HCT116 (cell line): ENCODE measurements at regions not wholly inside any gene's neighbourhood (a gene's known extent, or its start where the extent isn't known, plus 50 kb on each side); places are given as distances from the start of the nearest gene placed in this dataset.

Source experiments
- ATAC-seq: fragments of 200-7000 bp; cut with Tn5 transposase; 2 replicates; pipeline ENCODE4 v1.9.1; 2020; ENCODE audit warnings: mild to moderate bottlenecking, moderate library complexity
- BruUV-seq: library from RNA; stranded (reverse); fragments of 400-500 nt; replicated peaks from 2 replicates; lab custom pipeline; 2021; lab: Mats Ljungman, UMichigan
- CTCF ChIA-PET: fragments of 300-600 bp; sonication (Branson Sonifier 250); formaldehyde crosslinking; loops from one replicate; lab custom pipeline; 2021; ENCODE audit warnings: antibody characterized with exemption; lab: Charles Lee
- POLR2A ChIA-PET: fragments of 300-600, 350-600 bp; sonication (Branson Sonifier 250); formaldehyde crosslinking; loops from one replicate; lab custom pipeline; 2021; ENCODE audit warnings: antibody characterized with exemption; lab: Charles Lee
- RAD21 ChIA-PET, 2 experiments: fragments of 300-600 bp; sonication (Branson Sonifier 250); formaldehyde crosslinking; loops; one replicate each; lab custom pipeline; 2023; ENCODE audit warnings: low total read pairs in 2 of 2; ENCODE audit not compliant: uncharacterized antibody in 2 of 2, unreplicated experiment in 2 of 2, low non-redundant PET in 1 of 2; lab: Charles Lee
- DNase-seq: peaks from one replicate; pipeline ENCODE4 v3.0.0-alpha.2; 2010; ENCODE audit warnings: low read depth, low spot score
- H2AFZ ChIP-seq: fragments of 200-600 bp; shearing (Covaris generic), sonication (generic); 2 replicates; pipeline ENCODE4 v1.6.1; 2017; ENCODE audit warnings: low read depth, mixed run types, mixed read lengths, antibody characterized with exemption, low read length; ENCODE audit not compliant: poor library complexity, severe bottlenecking
- H3K27ac ChIP-seq: 2 replicates; pipeline ENCODE4 v1.5.1; 2012; ENCODE audit warnings: low read depth, low read length
- H3K27me3 ChIP-seq: fragments of 200-600 bp; sonication (generic); 2 replicates; pipeline ENCODE4 v1.6.1; 2016; ENCODE audit warnings: mixed run types, low read length, mixed read lengths; ENCODE audit not compliant: insufficient read depth
- H3K36me3 ChIP-seq, 2 experiments: fragments of 200-500 bp in 1 of 2; fragments of 200-600 bp in 1 of 2; sonication (Bioruptor generic) in 1 of 2; sonication (generic) in 1 of 2; 2 replicates each; pipeline versions ENCODE4 v1.5.1 to v1.6.1; 2014 to 2016; ENCODE audit warnings: low read length in 2 of 2, inconsistent platforms in 1 of 2, mixed read lengths in 1 of 2, mixed run types in 1 of 2; ENCODE audit not compliant: insufficient read depth in 2 of 2, control insufficient read depth in 1 of 2
- H3K4me1 ChIP-seq, 2 experiments: fragments of 200-600 bp in 1 of 2; sonication (generic) in 1 of 2; 2 replicates each; pipeline versions ENCODE4 v1.5.1 to v1.6.1; 2012 to 2017; ENCODE audit warnings: low read length in 2 of 2, inconsistent platforms in 1 of 2, mild to moderate bottlenecking in 1 of 2, mixed read lengths in 1 of 2, mixed run types in 1 of 2, moderate library complexity in 1 of 2; ENCODE audit not compliant: insufficient read depth in 2 of 2, control insufficient read depth in 1 of 2
- H3K4me2 ChIP-seq: fragments of 200-600 bp; sonication (generic); 2 replicates; pipeline ENCODE4 v1.6.1; 2017; ENCODE audit warnings: mixed run types, low read length, mixed read lengths
- H3K4me3 ChIP-seq, 2 experiments: fragments of 200-600 bp in 1 of 2; sonication (generic) in 1 of 2; replicated peaks in 1 of 2; 2 replicates each; pipeline ENCODE4 v1.5.1; 2011 to 2016; ENCODE audit warnings: low read length in 2 of 2, control low read depth in 1 of 2, low read depth in 1 of 2, mild to moderate bottlenecking in 1 of 2, mixed read lengths in 1 of 2, mixed run types in 1 of 2
- H3K79me2 ChIP-seq: fragments of 200-600 bp; sonication (generic); 2 replicates; pipeline ENCODE4 v1.6.1; 2017; ENCODE audit warnings: mild to moderate bottlenecking, mixed run types, low read length, moderate library complexity, mixed read lengths; ENCODE audit not compliant: insufficient read depth
- H3K9ac ChIP-seq: fragments of 200-600 bp; sonication (generic); 2 replicates; pipeline ENCODE4 v1.6.1; 2016; ENCODE audit warnings: low read length, mixed read lengths
- H3K9me2 ChIP-seq: fragments of 200-600 bp; sonication (generic), shearing (Covaris generic); 2 replicates; pipeline ENCODE4 v1.6.1; 2017; ENCODE audit warnings: mixed run types, mild to moderate bottlenecking, moderate library complexity; ENCODE audit not compliant: insufficient read depth
- H3K9me3 ChIP-seq, 2 experiments: fragments of 200-500 bp in 1 of 2; fragments of 200-600 bp in 1 of 2; sonication (Bioruptor generic) in 1 of 2; sonication (generic) in 1 of 2; 2 replicates each; pipeline ENCODE4 v1.6.1; 2014 to 2017; ENCODE audit warnings: low read length in 2 of 2, mixed read lengths in 2 of 2, inconsistent platforms in 1 of 2, low read depth in 1 of 2, mild to moderate bottlenecking in 1 of 2, mixed run types in 1 of 2, moderate library complexity in 1 of 2; ENCODE audit not compliant: control insufficient read depth in 1 of 2, insufficient read depth in 1 of 2
- H4K20me1 ChIP-seq: fragments of 200-600 bp; sonication (generic), shearing (Covaris generic); 2 replicates; pipeline ENCODE4 v1.6.1; 2017; ENCODE audit warnings: mixed run types, mild to moderate bottlenecking, moderate library complexity; ENCODE audit not compliant: insufficient read depth
- CBX3 ChIP-seq: IDR thresholded peaks from 2 replicates; pipeline ENCODE4 v1.6.1; 2012; ENCODE audit warnings: low read depth
- EGR1 ChIP-seq: IDR thresholded peaks from 2 replicates; pipeline ENCODE4 v1.6.1; 2012; ENCODE audit warnings: low read depth
- ELF1 ChIP-seq: IDR thresholded peaks from 2 replicates; pipeline ENCODE4 v1.6.1; 2012; ENCODE audit warnings: low read depth, borderline replicate concordance
- FOSL1 ChIP-seq: IDR thresholded peaks from 2 replicates; pipeline ENCODE4 v1.6.1; 2012; ENCODE audit warnings: low read depth
- JUND ChIP-seq: IDR thresholded peaks from 2 replicates; pipeline ENCODE4 v1.6.1; 2012
- POLR2A ChIP-seq: IDR thresholded peaks from 2 replicates; pipeline ENCODE4 v1.7.0; 2011; ENCODE audit warnings: borderline replicate concordance; ENCODE audit not compliant: insufficient read depth, insufficient read length; ENCODE audit errors: extremely low read depth
- SIN3A ChIP-seq: IDR thresholded peaks from 2 replicates; pipeline ENCODE4 v1.6.1; 2012; ENCODE audit warnings: low read depth
- SP1 ChIP-seq: IDR thresholded peaks from 2 replicates; pipeline ENCODE4 v1.6.1; 2012; ENCODE audit warnings: low read depth
- TCF7L2 ChIP-seq: IDR thresholded peaks from 2 replicates; pipeline ENCODE4 v1.7.0; 2011; ENCODE audit warnings: borderline replicate concordance, inconsistent platforms; ENCODE audit not compliant: insufficient read depth, insufficient read length; ENCODE audit errors: extremely low read depth
- ZNF274 ChIP-seq: fragments of 200-500 bp; sonication (Bioruptor generic); IDR thresholded peaks from 2 replicates; pipeline ENCODE4 v1.6.1; 2014; ENCODE audit warnings: mild to moderate bottlenecking, low read depth, low read length, inconsistent platforms
- intact Hi-C: fragments of 100-400 bp; cut with micrococcal nuclease; formaldehyde crosslinking; loops from 2 replicates; pipeline ENCODE4 v1.10.0; 2022
- TF ChIP-seq, protein P1 (sequence below): IDR thresholded peaks from 2 replicates; pipeline ENCODE4 v1.6.1; 2012
- TF ChIP-seq, protein P2 (sequence below): IDR thresholded peaks from 2 replicates; pipeline ENCODE4 v1.6.1; 2012
- TF ChIP-seq, protein P3 (sequence below): IDR thresholded peaks from 2 replicates; pipeline ENCODE4 v1.6.1; 2011; ENCODE audit warnings: mild to moderate bottlenecking, low read length, moderate library complexity; ENCODE audit not compliant: insufficient replicate concordance; ENCODE audit errors: extremely low read depth

DNA sequence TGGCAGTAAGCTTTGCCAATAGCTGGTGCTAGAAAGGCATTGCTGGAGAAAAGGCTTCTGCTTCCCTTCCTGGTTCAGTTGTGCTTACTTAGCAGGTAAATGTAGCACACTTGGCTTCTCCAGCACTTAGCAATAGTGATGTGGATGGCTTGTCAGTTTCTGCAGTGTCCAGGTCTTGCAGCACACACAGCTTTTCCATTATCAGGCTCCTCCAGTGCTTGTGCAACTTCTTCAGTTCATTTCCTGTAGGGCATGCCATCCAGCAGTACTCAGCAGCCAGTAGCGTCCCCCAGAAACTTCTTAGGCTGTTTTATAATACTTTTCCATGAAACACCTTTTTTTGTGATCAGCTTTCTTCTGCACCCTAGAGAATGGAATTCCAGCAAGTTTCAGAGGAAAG is 154.6 kb downstream of the SLC6A15 start:
- H3K4me2 ChIP-seq: no peak overlapping the region
- intact Hi-C loops: no loop called here
- H3K9me2 ChIP-seq: no peaks in the 10 kb centered on the region
- no peak overlapping the region for H3K9ac ChIP-seq
- no peaks in the 10 kb centered on the region for H3K79me2 ChIP-seq
- no peaks in the 10 kb centered on the region for H3K4me1 ChIP-seq
- ChIA-PET CTCF (no interaction called here), RAD21 (no interaction called here), POLR2A (no interaction called here)
- no peak overlapping the region for H3K27ac ChIP-seq
- no peaks in the 10 kb centered on the region for H3K27me3 ChIP-seq
- no peak overlapping the region for H3K4me3 ChIP-seq
- H3K36me3 ChIP-seq: no peaks in the 10 kb centered on the region
- TF ChIP-seq FOSL1 (no peak), EGR1 (no peak)
- TF ChIP-seq, protein P1, sequence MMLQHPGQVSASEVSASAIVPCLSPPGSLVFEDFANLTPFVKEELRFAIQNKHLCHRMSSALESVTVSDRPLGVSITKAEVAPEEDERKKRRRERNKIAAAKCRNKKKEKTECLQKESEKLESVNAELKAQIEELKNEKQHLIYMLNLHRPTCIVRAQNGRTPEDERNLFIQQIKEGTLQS: no peak
- ATAC-seq: no peak
- BruUV-seq: no TSS peak
- no peak overlapping the region for H2AFZ ChIP-seq
- no peaks in the 10 kb centered on the region for H4K20me1 ChIP-seq
- H3K9me3 ChIP-seq: no peaks in the 10 kb centered on the region
- DNase-seq: no peak

DNA sequence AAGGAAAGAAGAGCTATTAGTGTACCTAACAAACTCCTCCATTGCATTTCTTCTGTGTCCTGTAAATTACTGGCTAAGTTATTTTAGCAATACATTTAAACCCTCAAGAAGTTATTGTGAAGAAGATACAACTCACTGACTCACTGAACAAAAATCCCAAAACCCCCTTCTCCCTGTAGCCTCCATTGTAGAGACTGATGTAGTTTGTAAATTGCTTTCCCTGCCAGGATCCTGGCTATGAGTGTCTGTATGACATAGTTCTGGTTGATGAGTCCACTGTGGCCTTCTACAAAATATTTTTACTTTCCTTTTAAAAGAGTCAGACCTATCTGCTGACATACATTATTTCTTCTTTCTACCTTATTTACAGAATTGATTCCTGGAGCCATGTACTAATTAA is 155.6 kb downstream of the SLC6A15 start:
- intact Hi-C loops: no loop called here
- no peaks in the 10 kb centered on the region for H3K9me3 ChIP-seq
- H3K4me2 ChIP-seq: no peak overlapping the region
- no peak for ATAC-seq
- H2AFZ ChIP-seq: no peak overlapping the region
- H3K27ac ChIP-seq: no peak overlapping the region
- H3K9me2 ChIP-seq: no peaks in the 10 kb centered on the region
- H3K9ac ChIP-seq: no peak overlapping the region
- H4K20me1 ChIP-seq: no peaks in the 10 kb centered on the region
- no peak overlapping the region for H3K4me3 ChIP-seq
- ChIA-PET CTCF (no interaction called here), RAD21 (no interaction called here), POLR2A (no interaction called here)
- H3K4me1 ChIP-seq: no peaks in the 10 kb centered on the region
- no peaks in the 10 kb centered on the region for H3K27me3 ChIP-seq
- no peaks in the 10 kb centered on the region for H3K79me2 ChIP-seq
- no TSS peak for BruUV-seq
- TF ChIP-seq EGR1 (no peak), TCF7L2 (no peak), ELF1 (no peak), SIN3A (no peak), CBX3 (no peak), ZNF274 (no peak), SP1 (no peak), POLR2A (no peak), JUND (no peak)
- TF ChIP-seq, protein P1: no peak
- TF ChIP-seq, protein P2, sequence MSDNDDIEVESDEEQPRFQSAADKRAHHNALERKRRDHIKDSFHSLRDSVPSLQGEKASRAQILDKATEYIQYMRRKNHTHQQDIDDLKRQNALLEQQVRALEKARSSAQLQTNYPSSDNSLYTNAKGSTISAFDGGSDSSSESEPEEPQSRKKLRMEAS: no peak
- TF ChIP-seq, protein P3, sequence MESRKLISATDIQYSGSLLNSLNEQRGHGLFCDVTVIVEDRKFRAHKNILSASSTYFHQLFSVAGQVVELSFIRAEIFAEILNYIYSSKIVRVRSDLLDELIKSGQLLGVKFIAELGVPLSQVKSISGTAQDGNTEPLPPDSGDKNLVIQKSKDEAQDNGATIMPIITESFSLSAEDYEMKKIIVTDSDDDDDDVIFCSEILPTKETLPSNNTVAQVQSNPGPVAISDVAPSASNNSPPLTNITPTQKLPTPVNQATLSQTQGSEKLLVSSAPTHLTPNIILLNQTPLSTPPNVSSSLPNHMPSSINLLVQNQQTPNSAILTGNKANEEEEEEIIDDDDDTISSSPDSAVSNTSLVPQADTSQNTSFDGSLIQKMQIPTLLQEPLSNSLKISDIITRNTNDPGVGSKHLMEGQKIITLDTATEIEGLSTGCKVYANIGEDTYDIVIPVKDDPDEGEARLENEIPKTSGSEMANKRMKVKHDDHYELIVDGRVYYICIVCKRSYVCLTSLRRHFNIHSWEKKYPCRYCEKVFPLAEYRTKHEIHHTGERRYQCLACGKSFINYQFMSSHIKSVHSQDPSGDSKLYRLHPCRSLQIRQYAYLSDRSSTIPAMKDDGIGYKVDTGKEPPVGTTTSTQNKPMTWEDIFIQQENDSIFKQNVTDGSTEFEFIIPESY: no peak
- DNase-seq: no peak
- H3K36me3 ChIP-seq: no peaks in the 10 kb centered on the region
